Heart left ventricle (tissue), 13 donors: ENCODE measurements at regions not wholly inside any gene's neighbourhood (a gene's known extent, or its start where the extent isn't known, plus 50 kb on each side); places are given as distances from the start of the nearest gene placed in this dataset.

ENCODE experiments used
- POLR2A ChIP-seq, 2 donors: fragments of 450-650 bp; IDR thresholded peaks; one replicate each; pipeline ENCODE4 v1.6.1; 2017; ENCODE audit warnings: antibody characterized with exemption in 2 of 2, mild to moderate bottlenecking in 2 of 2, moderate library complexity in 2 of 2
- TF ChIP-seq, protein P1 (sequence below), 12 donors: fragments of 200-600 bp; sonication (generic) in 4 of 12; IDR thresholded peaks; one replicate each; pipeline versions ENCODE4 v1.5.0 to v1.8.0; 2018 to 2022; ENCODE audit warnings: antibody characterized with exemption in 12 of 12, mild to moderate bottlenecking in 5 of 12
- donor health status: ischemic (EF 13 %, LVEDD 7.1; RV severe dilation, severe dysfunction).
- donor health status: DM: no; HTN: yes; CAD: no.
- donor health status: DM: no; HTN: no; CAD: no.
- donor health status: ischemic (EF 25% LVEDD 6.9; RV normal size, moderate dysfunction).
- donor health status: ischemic (EF 25% LVEDD 5.7; RV mildly dilated, moderate dysfunction).
- donor health status: ischemic (EF 35%, LVEDD 5.7; RV mildly dilated, moderate dysfunction).
- donor health status: nonischemic (EF 11% LVEDD 7.7; RV severe dilation, severe dysfunction).
- donor health status: DM: yes; HTN: yes; CAD: no.
- donor health status: PGD.
- donor health status: ischemic (EF 29% LVEDD 5.4; RV normal size, mild dysfunction).
- donor health status: nonischemic (EF 23%, LVEDD 6.1; RV moderate dilation, normal function).

DNA sequence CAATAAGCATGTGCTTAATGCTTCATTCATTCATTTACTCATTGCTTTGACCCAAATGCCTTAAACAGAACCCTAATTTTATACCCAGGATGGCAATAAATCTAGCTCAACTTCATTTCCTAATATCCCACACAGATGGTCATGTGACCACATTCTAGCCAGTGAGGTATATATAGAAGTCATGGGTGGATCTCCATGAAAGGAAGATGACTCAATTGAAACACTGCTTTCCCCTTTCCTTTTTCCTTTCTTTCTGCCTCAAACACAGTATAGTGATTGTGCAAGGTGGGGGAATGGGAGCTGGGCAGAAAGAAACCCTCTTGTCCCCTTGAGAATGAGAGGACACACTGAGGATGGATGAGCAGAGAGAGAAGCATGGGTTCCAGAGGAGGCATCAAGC is 183.5 kb upstream of the PRICKLE2 start:
- TF ChIP-seq, protein P1, sequence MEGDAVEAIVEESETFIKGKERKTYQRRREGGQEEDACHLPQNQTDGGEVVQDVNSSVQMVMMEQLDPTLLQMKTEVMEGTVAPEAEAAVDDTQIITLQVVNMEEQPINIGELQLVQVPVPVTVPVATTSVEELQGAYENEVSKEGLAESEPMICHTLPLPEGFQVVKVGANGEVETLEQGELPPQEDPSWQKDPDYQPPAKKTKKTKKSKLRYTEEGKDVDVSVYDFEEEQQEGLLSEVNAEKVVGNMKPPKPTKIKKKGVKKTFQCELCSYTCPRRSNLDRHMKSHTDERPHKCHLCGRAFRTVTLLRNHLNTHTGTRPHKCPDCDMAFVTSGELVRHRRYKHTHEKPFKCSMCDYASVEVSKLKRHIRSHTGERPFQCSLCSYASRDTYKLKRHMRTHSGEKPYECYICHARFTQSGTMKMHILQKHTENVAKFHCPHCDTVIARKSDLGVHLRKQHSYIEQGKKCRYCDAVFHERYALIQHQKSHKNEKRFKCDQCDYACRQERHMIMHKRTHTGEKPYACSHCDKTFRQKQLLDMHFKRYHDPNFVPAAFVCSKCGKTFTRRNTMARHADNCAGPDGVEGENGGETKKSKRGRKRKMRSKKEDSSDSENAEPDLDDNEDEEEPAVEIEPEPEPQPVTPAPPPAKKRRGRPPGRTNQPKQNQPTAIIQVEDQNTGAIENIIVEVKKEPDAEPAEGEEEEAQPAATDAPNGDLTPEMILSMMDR (IDR thresholded peaks at IDR 0.05): no peak
- TF ChIP-seq POLR2A (IDR thresholded peaks at IDR 0.05): no peak
